Lung (tissue), 11 donors: ENCODE measurements at regions not wholly inside any gene's neighbourhood (a gene's known extent, or its start where the extent isn't known, plus 50 kb on each side); places are given as distances from the start of the nearest gene placed in this dataset.

Experiments
- ATAC-seq: fragments of 200-7000 bp; cut with Tn5 transposase; one replicate; pipeline ENCODE4 v1.9.1; 2020; ENCODE audit warnings: moderate number of reproducible peaks; ENCODE audit not compliant: insufficient read depth, low FRiP score
- DNase-seq, 3 donors: peaks; one replicate each; pipeline ENCODE4 v3.0.0-alpha.2; 2013 to 2017
- H3K27ac ChIP-seq, 2 donors: one replicate each; pipeline ENCODE4 v1.5.1; 2013; ENCODE audit warnings: mild to moderate bottlenecking in 2 of 2, moderate library complexity in 2 of 2, control low read depth in 1 of 2, inconsistent platforms in 1 of 2, low read depth in 1 of 2, low read length in 1 of 2
- H3K27me3 ChIP-seq, 3 donors: one replicate each; pipeline ENCODE4 v1.5.1; 2013; ENCODE audit warnings: low read length in 2 of 3; ENCODE audit not compliant: control insufficient read depth in 3 of 3, insufficient read depth in 3 of 3
- H3K36me3 ChIP-seq, 4 donors: one replicate each; pipeline ENCODE4 v1.5.1; 2013; ENCODE audit warnings: low read length in 4 of 4, mild to moderate bottlenecking in 1 of 4, moderate library complexity in 1 of 4; ENCODE audit not compliant: control insufficient read depth in 4 of 4, insufficient read depth in 4 of 4
- H3K4me1 ChIP-seq, 5 donors: one replicate each; pipeline ENCODE4 v1.5.1; 2013; ENCODE audit warnings: low read length in 5 of 5, mild to moderate bottlenecking in 2 of 5, moderate library complexity in 1 of 5; ENCODE audit not compliant: control insufficient read depth in 5 of 5, insufficient read depth in 5 of 5
- H3K4me3 ChIP-seq: one replicate; pipeline ENCODE4 v1.5.1; 2013; ENCODE audit warnings: mild to moderate bottlenecking, control low read depth, moderate library complexity
- H3K9ac ChIP-seq, 2 donors: one replicate each; pipeline ENCODE4 v1.5.1; 2013; ENCODE audit warnings: low read length in 2 of 2, control low read depth in 1 of 2; ENCODE audit not compliant: insufficient read depth in 1 of 2
- H3K9me3 ChIP-seq, 4 donors: one replicate each; pipeline ENCODE4 v1.5.1; 2013; ENCODE audit warnings: low read length in 3 of 4, mild to moderate bottlenecking in 1 of 4, moderate library complexity in 1 of 4; ENCODE audit not compliant: control insufficient read depth in 4 of 4, insufficient read depth in 3 of 4
- WGBS, 2 donors: extraction: QIAGEN DNeasy Blood & Tissue Kit; methylation state at CpG; one replicate each; pipeline ENCODE4 v1.1.7; 2013; 5-methylcytosine and 5-hydroxymethylcytosine counted together
- TF ChIP-seq, protein P1 (sequence below): IDR thresholded peaks from 2 replicates; pipeline ENCODE4 v1.5.1; 2012; ENCODE audit warnings: mild to moderate bottlenecking; ENCODE audit errors: control extremely low read depth, extremely low read depth
- donor health status: control.
- donor health status: control.
- donor health status: Bipolar disorder and iron deficiency.
- donor health status: healthy.
- donor health status: DM: yes; HTN: yes; CAD: no.

DNA sequence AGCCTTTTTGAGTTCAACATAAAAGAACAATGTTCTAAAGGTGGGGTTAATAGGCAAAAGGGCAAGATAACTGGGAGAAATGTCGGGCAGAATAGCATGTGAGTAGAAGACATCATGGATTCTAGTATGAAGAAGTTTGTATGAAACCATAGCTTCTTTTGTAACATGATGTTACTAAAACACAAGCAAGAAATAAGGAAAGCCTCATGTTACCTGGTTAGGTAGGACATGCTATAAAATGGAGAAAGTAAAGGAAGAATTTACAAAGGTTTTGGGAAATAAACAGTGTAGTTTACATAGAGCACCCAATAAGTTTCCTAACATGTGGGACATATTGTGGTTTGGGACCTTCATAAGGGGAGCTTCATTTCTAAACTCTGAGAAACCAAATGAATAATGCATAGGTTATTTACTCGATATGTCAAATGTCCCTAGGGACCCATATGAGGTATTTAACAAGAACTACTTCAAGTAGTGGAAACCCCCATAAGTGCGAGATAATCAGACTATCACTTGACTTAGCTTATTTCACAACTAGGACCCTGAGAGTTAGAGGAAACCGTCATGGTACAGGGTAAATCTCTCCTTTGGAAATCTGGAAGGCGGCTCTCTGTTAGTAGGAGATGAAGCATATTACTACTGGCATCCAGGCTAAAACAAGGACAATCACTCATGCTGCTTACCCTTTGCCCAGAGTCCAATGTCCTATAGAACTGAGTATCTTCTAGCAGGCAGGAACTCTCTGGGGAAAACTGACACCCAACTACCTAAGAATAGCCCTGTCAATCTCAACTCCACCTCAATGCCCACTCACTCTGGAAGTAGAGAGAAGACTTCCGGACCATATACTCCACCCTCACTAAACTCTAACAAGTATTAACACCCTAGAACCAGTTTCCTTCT, 57.5 kb downstream of the ILRUN start:
- Histone ChIP-seq H3K27me3 (no peaks in the 10 kb centered on the region), H3K27ac (no peak overlapping the region), H3K4me1 (no peaks in the 10 kb centered on the region), H3K4me3 (no peak overlapping the region), H3K36me3 (peaks cover 0 to 2% (median 1%) of the 10 kb centered on the region in 4 donors), H3K9me3 (no peaks in the 10 kb centered on the region), H3K9ac (no peak overlapping the region)
- ATAC-seq (no peak), DNase-seq (no peak)
- TF ChIP-seq, protein P1, sequence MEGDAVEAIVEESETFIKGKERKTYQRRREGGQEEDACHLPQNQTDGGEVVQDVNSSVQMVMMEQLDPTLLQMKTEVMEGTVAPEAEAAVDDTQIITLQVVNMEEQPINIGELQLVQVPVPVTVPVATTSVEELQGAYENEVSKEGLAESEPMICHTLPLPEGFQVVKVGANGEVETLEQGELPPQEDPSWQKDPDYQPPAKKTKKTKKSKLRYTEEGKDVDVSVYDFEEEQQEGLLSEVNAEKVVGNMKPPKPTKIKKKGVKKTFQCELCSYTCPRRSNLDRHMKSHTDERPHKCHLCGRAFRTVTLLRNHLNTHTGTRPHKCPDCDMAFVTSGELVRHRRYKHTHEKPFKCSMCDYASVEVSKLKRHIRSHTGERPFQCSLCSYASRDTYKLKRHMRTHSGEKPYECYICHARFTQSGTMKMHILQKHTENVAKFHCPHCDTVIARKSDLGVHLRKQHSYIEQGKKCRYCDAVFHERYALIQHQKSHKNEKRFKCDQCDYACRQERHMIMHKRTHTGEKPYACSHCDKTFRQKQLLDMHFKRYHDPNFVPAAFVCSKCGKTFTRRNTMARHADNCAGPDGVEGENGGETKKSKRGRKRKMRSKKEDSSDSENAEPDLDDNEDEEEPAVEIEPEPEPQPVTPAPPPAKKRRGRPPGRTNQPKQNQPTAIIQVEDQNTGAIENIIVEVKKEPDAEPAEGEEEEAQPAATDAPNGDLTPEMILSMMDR: no peak
- 90 to 91% methylated on average over 6 of the region's 6 CpGs for WGBS, 2 donors

DNA sequence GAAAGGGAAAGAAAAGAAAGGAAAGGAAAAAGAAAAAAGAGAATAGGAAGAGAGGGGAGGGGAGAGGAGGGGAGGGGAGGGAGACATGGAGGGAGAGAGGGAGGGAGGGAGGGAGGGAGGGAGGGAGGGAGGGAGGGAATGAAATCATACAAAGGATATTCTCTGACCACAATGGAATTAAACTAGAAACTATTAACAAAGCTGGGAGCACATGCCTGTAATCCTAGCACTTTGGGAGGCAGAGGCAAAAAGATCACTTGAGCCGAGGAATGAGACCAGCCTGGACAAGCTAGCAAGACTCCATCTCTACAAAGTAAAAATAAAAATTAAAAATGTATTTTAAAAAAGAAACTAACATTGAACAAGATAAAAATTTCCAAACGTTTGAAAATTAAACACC, 62.8 kb downstream of the ILRUN start:
- no peak overlapping the region for H3K4me3 ChIP-seq
- H3K9ac ChIP-seq: no peak overlapping the region
- DNase-seq (no peak), ATAC-seq (no peak)
- H3K27ac ChIP-seq: no peak overlapping the region
- H3K4me1 ChIP-seq: peaks cover 0 to 16% (median 0%) of the 10 kb centered on the region in 5 donors
- WGBS, 2 donors: 54 to 61% methylated on average over 2 of the region's 2 CpGs
- H3K27me3 ChIP-seq: no peaks in the 10 kb centered on the region
- TF ChIP-seq, protein P1: no peak
- H3K9me3 ChIP-seq: no peaks in the 10 kb centered on the region
- no peaks in the 10 kb centered on the region for H3K36me3 ChIP-seq

DNA sequence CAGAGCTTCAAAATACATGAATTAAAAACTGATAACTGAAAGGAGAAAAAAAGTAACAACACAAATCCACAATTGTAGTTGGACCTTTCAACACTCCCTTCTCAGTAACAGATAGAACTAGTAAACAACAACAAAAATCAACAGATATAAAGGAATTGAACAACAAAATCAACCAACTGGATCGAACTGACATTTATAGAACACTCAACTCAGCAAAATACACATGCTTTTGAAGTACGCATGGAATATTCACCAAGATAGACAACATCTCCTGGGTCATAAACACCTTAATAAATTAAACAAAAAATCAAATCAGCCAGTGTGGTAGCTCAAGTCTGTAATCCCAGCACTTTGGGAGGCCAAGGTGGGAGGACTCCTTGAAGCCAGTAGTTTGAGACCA, 63.3 kb downstream of the ILRUN start:
- TF ChIP-seq, protein P1: no peak
- no peaks in the 10 kb centered on the region for H3K9me3 ChIP-seq
- ATAC-seq (no peak), DNase-seq (no peak)
- 96 to 98% methylated on average over 2 of the region's 2 CpGs for WGBS, 2 donors
- no peak overlapping the region for H3K9ac ChIP-seq
- no peaks in the 10 kb centered on the region for H3K27me3 ChIP-seq
- H3K36me3 ChIP-seq: no peaks in the 10 kb centered on the region
- H3K27ac ChIP-seq: no peak overlapping the region
- H3K4me1 ChIP-seq: peaks cover 0 to 16% (median 0%) of the 10 kb centered on the region in 5 donors
- H3K4me3 ChIP-seq: no peak overlapping the region

DNA sequence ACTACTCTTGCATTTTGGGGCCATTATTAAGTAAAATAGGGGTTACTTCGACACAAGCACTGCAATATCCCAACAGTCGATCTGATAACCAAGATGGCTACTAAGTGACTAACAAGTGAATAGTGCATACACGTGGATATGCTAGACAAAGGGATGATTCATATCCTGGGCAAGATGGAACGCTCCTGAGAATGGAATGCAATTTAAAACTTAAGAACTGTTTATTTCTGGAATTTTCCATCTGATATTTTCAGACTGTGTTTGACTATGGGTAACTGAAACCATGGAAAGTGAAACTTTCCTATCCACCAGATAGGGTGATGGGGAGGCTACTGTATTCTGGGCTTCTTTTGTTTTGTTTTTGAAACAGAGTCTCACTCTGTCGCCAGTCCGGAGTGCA, 66.5 kb downstream of the ILRUN start:
- no peak overlapping the region for H3K27ac ChIP-seq
- H3K9ac ChIP-seq: no peak overlapping the region
- no peaks in the 10 kb centered on the region for H3K9me3 ChIP-seq
- no peak for ATAC-seq
- peaks cover 0 to 16% (median 0%) of the 10 kb centered on the region in 5 donors for H3K4me1 ChIP-seq
- H3K36me3 ChIP-seq: no peaks in the 10 kb centered on the region
- no peaks in the 10 kb centered on the region for H3K27me3 ChIP-seq
- H3K4me3 ChIP-seq: no peak overlapping the region
- TF ChIP-seq, protein P1: no peak
- DNase-seq: no peak
- 78 to 89% methylated on average over 6 of the region's 6 CpGs for WGBS, 2 donors
